ENCODE measurements at regions not wholly inside any gene's neighbourhood (a gene's known extent, or its start where the extent isn't known, plus 50 kb on each side); places are given as distances from the start of the nearest gene placed in this dataset.
"Not testable (repeated sequence)": the region's sequence is repeated elsewhere in the genome, so short reads cannot be mapped to it uniquely, and the experiment has no call there.

- DNase-seq, result no peak
These were observed 390.6 kb upstream of the ZFP42 start for GRCh38 chr4:187604984-187605383.

DNA sequence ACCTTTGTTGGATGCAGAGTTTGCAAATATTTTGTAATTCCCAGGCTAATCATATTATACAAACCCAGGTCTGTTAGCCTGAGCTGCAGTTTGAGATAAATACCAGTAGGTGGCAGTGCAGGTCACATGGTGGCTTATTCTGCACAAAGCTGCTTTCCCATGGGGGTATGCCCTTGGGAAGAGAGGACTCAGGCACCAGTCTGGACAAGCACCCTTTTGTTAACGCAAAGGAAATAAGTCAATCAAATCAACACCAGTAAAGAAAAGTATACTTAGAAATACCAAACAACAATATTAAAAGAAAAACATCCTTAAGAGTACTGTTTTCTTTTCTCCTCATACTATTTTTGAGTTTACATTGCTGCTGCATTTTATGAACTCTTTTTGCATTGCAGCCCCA is 389.0 kb upstream of the ZFP42 start:
- peak; percentile 77 for DNase-seq

- DNase-seq, result peak; percentile 81
These were observed 387.6 kb upstream of the ZFP42 start for GRCh38 chr4:187608001-187608421.

GRCh38 chr4:187612301-187612700 is 383.3 kb upstream of the ZFP42 start:
- no peak for DNase-seq

GRCh38 chr4:187613089-187613839 is 382.3 kb upstream of the ZFP42 start:
- no peak for DNase-seq

DNA sequence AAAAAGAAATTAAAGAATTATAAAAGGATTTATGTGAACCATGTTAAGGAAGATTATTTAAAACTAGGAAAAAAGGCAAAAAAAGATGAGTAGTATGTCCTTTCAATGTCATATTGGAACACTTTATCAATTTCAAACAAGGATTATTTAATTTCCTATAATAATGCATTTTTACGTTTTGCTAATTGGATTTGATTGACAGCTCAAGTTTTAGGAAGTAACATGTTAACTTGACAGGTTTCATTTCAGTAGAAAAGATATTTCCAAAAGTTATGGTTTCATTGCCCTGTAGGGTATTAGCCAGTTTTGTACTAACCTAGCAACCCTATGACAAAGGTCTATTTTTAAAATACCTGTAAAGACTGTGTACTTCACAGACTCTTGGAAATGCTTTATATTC is 379.6 kb upstream of the ZFP42 start:
- no peak for DNase-seq

DNA sequence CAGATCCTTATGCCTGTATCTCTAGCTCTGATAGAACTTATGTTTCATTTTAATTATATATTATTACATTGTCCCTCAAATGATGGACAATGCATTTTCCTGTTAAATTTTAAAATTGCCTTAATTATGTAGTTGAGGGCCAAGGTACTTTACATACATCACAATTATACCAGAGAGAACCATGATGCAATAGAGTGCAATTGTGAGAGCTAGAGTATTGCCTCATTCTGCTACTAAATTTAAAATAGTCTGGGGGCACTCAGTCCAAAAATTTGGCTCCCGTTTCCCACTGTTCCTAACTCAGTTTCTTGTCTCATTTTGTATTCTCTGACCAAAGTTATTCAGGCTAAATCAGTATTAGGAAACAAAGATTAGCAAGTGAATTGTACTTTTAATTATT is 378.5 kb upstream of the ZFP42 start:
- peak; percentile 36 for DNase-seq

GRCh38 chr4:187618701-187619281 is 376.8 kb upstream of the ZFP42 start:
- DNase-seq, result peak; percentile 70

- DNase-seq, result no peak
These were observed 376.3 kb upstream of the ZFP42 start for GRCh38 chr4:187619319-187619718.

DNA sequence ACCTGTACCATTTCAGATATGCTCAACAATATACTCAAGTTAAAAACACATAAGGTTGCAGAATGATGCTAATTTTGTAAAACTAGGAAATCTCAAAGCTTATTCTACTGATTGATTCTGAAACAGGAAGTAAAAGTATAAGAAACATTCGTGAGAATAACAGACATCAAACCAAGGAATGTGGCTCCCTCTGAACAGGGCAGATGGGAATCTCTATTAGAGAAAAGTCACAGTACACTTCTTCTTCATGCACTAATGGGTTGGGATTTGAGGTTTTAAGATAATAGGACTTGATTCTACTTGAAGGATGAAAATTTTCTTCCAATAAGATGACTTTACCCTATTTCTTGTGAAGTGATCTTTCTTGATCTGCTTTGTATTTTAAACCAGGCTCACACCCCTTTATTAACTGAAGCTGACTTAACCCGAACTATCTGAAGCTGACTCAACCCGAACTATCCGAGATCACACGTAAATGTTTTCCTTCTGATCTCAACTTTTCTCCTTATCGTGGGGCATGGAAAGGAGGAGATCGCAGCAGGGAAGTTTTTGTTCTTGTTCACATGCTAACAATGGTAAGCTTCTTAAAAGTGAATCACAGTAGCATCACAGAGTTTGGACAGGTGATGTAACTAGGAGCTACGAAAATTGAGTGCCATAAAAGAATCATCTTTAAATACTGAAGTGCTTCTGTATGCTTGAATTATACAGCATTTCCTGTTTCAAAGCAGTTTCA is 363.1 kb upstream of the ZFP42 start:
- peak; percentile 53 for DNase-seq

GRCh38 chr4:187633245-187633644 is 362.3 kb upstream of the ZFP42 start:
- DNase-seq, result no peak

- peak; percentile 20 for DNase-seq
These were observed 338.6 kb upstream of the ZFP42 start for GRCh38 chr4:187656959-187657358.

- peak; percentile 15 for DNase-seq
These were observed 332.5 kb upstream of the ZFP42 start for GRCh38 chr4:187663076-187663475.

DNA sequence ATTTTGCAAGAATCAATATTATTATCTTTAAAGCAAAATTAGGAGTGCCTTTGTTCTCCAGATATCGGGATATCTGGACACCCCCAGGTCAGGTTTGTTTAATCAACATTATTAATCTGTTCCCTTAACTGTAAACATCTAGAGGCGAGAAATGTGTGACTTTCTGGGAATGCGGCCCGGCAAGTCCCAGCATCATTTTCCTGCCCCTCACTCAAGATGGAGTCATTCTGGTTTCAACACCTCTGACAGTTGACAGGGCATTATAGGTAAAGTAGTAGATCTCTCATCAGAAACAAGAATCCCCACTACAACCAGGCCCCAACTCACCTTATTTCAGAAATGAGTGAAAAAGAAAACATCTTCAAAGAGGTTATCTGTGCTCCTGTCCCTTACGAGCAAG is 331.6 kb upstream of the ZFP42 start:
- no peak for DNase-seq

DNA sequence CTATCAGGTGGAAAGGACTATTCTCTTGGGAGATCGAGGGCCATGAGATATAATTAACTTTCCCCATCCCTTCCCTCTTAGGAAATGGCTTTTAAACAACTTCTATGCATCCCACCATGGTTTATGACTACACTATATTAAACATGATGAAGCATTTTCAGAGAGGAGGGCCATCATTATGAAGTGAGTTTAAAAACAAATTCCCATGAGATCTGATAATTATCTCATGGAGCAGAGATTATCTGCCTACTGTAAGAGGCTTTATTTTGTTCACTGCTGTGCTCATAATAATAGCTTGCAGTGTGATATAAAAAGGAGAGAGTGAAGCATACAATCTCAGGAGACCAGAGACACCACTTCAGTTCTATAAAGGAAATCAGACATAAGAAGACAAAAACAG is 330.5 kb upstream of the ZFP42 start:
- DNase-seq, result no peak

DNA sequence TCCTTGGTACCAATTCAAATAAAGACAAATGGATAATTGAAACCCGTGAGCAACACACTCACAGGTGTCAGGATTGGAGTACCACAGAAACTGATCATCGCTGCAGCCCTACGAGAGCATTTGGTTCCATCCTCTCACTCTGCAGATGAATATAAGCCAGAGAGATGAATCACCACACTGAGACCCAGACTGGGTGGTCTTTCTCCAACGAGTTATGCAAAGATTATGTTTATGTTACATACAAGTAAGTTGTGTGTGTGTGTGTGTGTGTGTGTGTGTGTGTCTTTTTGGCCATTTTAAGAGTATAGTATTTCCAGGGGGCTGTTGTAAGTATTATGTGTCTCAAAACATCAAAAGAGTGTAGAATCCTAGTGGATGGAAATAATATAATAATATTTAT is 329.5 kb upstream of the ZFP42 start:
- DNase-seq, result peak; percentile 19

- peak; percentile 23 for DNase-seq
These were observed 328.7 kb upstream of the ZFP42 start for GRCh38 chr4:187666697-187667494.

GRCh38 chr4:187668526-187669082 is 327.0 kb upstream of the ZFP42 start:
- DNase-seq, result peak; percentile 86

- not testable (repeated sequence) for DNase-seq
These were observed 324.1 kb upstream of the ZFP42 start for GRCh38 chr4:187671521-187671920.

GRCh38 chr4:187671958-187672357 is 323.6 kb upstream of the ZFP42 start:
- not testable (repeated sequence) for DNase-seq

- DNase-seq, result peak; percentile 13
These were observed 323.0 kb upstream of the ZFP42 start for GRCh38 chr4:187672526-187672925.

DNA sequence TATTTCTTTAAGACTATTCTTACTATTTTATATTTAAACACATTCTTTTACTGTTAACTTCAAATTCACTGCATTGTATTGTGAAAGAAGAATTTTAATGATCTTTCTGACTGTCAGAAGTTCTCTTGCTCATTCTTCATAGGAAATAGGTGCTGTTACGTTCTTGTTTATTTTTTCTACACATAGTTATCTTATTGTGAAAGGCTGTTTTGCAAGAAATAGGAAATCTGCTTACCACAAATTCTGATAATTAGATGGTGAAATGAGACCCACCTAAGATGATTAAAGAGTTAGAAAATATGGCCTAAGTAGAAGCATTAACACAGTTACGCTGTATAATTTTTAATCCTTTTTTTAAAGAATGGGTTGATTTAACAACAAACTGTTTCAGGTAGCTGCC is 316.1 kb upstream of the ZFP42 start:
- no peak for DNase-seq

DNA sequence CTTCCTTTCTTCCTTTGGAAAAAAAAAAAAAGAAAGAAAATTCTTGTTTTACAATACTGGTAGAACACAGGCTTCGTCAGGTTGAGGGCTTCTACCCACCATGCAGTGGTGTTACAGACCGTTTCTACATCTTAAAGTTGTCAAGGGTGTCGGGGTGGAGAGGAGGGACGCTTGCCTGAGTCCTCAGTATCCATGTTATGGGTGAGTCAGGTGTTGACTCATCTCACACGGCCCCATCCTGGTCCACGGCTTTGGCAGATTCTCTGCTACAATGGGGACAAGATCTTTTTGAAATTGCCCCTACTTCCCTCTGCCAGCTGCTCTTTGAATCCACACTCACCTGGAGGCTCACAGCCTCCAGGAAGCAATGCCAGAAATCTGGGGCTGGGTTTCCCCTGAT is 310.3 kb upstream of the ZFP42 start:
- no peak for DNase-seq
